KMS-11 (cell line): ENCODE measurements at regions not wholly inside any gene's neighbourhood (a gene's known extent, or its start where the extent isn't known, plus 50 kb on each side); places are given as distances from the start of the nearest gene placed in this dataset.

Experiments used
- H2AFZ ChIP-seq: fragments of 200-600 bp; sonication (generic); 2 replicates; pipeline ENCODE4 v1.6.1; 2016; ENCODE audit warnings: antibody characterized with exemption, mixed run types, low read depth
- H3K27ac ChIP-seq: fragments of 200-600 bp; sonication (generic); 2 replicates; pipeline ENCODE4 v1.6.1; 2016; ENCODE audit warnings: mild to moderate bottlenecking, mixed run types
- H3K27me3 ChIP-seq: fragments of 200-600 bp; sonication (generic); 2 replicates; pipeline ENCODE4 v1.6.1; 2017; ENCODE audit warnings: mild to moderate bottlenecking, low read depth, mixed run types, moderate library complexity; ENCODE audit not compliant: insufficient read depth
- H3K36me3 ChIP-seq: fragments of 200-600 bp; sonication (generic); 2 replicates; pipeline ENCODE4 v1.6.1; 2017; ENCODE audit warnings: mild to moderate bottlenecking, mixed run types; ENCODE audit not compliant: insufficient read depth
- H3K4me1 ChIP-seq: fragments of 200-600 bp; sonication (generic); 2 replicates; pipeline ENCODE4 v1.6.1; 2016; ENCODE audit warnings: mild to moderate bottlenecking, low read depth, mixed run types; ENCODE audit not compliant: poor library complexity, severe bottlenecking
- H3K4me2 ChIP-seq: fragments of 200-600 bp; sonication (generic); 2 replicates; pipeline ENCODE4 v1.7.0; 2016; ENCODE audit warnings: mild to moderate bottlenecking, mixed run types
- H3K4me3 ChIP-seq: fragments of 200-600 bp; sonication (generic); IDR thresholded peaks from 2 replicates; pipeline ENCODE4 v1.6.1; 2017; ENCODE audit warnings: low read depth, low read length, mixed read lengths; ENCODE audit not compliant: insufficient read depth
- H3K79me2 ChIP-seq: fragments of 200-600 bp; sonication (generic); 2 replicates; pipeline ENCODE4 v1.6.1; 2016; ENCODE audit warnings: low read depth, mixed run types; ENCODE audit not compliant: insufficient read depth
- H3K9ac ChIP-seq: fragments of 200-600 bp; sonication (generic); 2 replicates; pipeline ENCODE4 v1.6.1; 2016; ENCODE audit warnings: mild to moderate bottlenecking, mixed run types
- H4K20me1 ChIP-seq: fragments of 200-600 bp; sonication (generic); 2 replicates; pipeline ENCODE4 v1.6.1; 2016; ENCODE audit warnings: mild to moderate bottlenecking, mixed run types; ENCODE audit not compliant: insufficient read depth
- CTCF ChIP-seq: fragments of 200-600 bp; sonication (generic); conservative IDR thresholded peaks from 2 replicates; pipeline ENCODE4 v1.6.1; 2017; ENCODE audit warnings: low read depth, mild to moderate bottlenecking, antibody characterized with exemption, low read length, moderate library complexity, mixed read lengths

GRCh38 chr4:19009881-19010280 lies 988.3 kb upstream of the LCORL start:
- Histone ChIP-seq H3K4me1 (no peaks in the 10 kb centered on the region), H3K79me2 (no peaks in the 10 kb centered on the region), H3K9ac (no peak overlapping the region), H3K27ac (no peak overlapping the region), H4K20me1 (no peaks in the 10 kb centered on the region), H3K27me3 (no peaks in the 10 kb centered on the region), H3K36me3 (no peaks in the 10 kb centered on the region), H3K4me3 (no peak overlapping the region), H2AFZ (no peak overlapping the region), H3K4me2 (no peak overlapping the region)
- TF ChIP-seq CTCF = no peak

DNA sequence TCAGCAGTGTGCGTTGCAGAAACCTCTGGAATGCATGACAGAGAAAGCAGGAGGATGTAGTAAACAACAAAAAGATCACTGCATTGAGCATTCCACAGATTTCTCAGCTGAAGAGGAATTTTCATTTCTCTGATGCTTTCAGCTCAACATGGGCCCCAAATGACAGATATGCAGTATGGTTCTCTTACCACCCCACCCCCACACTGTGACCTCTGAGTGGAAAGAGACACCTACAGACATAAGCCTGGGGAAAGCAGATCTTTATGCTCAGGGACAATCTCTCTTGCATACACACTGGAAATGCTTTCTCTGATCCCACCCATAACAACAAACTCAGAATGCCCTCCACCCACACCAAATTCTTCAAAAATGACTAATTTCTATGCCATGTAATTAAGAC lies 983.7 kb upstream of the LCORL start:
- H4K20me1 ChIP-seq = no peaks in the 10 kb centered on the region
- H3K79me2 ChIP-seq = no peaks in the 10 kb centered on the region
- H3K36me3 ChIP-seq = no peaks in the 10 kb centered on the region
- no peak overlapping the region for H2AFZ ChIP-seq
- TF ChIP-seq CTCF = no peak
- H3K27ac ChIP-seq = no peak overlapping the region
- no peaks in the 10 kb centered on the region for H3K27me3 ChIP-seq
- H3K4me3 ChIP-seq = no peak overlapping the region
- no peak overlapping the region for H3K9ac ChIP-seq
- H3K4me1 ChIP-seq = no peaks in the 10 kb centered on the region
- no peak overlapping the region for H3K4me2 ChIP-seq

DNA sequence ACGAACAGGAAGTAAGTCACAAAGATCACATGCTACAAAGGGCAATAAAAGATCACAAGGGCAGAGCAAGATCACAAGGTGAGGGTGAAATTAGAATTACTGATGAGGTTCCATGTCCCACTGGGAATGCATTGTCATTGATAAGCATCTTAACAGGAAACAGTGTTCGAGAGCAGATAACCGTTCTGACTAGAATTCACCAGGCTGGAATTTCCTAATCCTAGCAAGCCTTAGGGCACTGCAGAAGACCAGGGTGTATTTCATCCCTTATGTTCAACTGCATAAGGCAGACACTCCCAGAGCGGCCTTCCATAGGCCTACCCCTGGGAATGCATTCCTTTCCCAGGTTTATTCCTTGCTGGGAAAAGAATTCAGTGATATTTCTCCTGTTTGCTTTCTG lies 980.6 kb upstream of the LCORL start:
- Histone ChIP-seq H3K4me3 (no peak overlapping the region), H2AFZ (no peak overlapping the region), H4K20me1 (no peaks in the 10 kb centered on the region), H3K9ac (no peak overlapping the region), H3K36me3 (no peaks in the 10 kb centered on the region), H3K4me1 (no peaks in the 10 kb centered on the region), H3K27me3 (no peaks in the 10 kb centered on the region), H3K4me2 (no peak overlapping the region), H3K79me2 (no peaks in the 10 kb centered on the region), H3K27ac (no peak overlapping the region)
- no peak for TF ChIP-seq CTCF

GRCh38 chr4:18999595-18999994 lies 978.0 kb upstream of the LCORL start:
- H3K36me3 ChIP-seq = no peaks in the 10 kb centered on the region
- no peaks in the 10 kb centered on the region for H3K27me3 ChIP-seq
- H3K9ac ChIP-seq = no peak overlapping the region
- H3K4me2 ChIP-seq = no peak overlapping the region
- H3K27ac ChIP-seq = no peak overlapping the region
- H4K20me1 ChIP-seq = no peaks in the 10 kb centered on the region
- H3K79me2 ChIP-seq = no peaks in the 10 kb centered on the region
- H3K4me3 ChIP-seq = no peak overlapping the region
- H2AFZ ChIP-seq = no peak overlapping the region
- H3K4me1 ChIP-seq = no peaks in the 10 kb centered on the region
- no peak for TF ChIP-seq CTCF

GRCh38 chr4:18981234-18981615 lies 959.7 kb upstream of the LCORL start:
- Histone ChIP-seq H3K4me1 (peaks cover 22% of the 10 kb centered on the region), H2AFZ (no peak overlapping the region), H3K4me3 (no peak overlapping the region), H3K36me3 (no peaks in the 10 kb centered on the region), H3K27me3 (no peaks in the 10 kb centered on the region), H3K79me2 (no peaks in the 10 kb centered on the region), H3K4me2 (no peak overlapping the region), H3K27ac (no peak overlapping the region), H4K20me1 (no peaks in the 10 kb centered on the region), H3K9ac (no peak overlapping the region)
- no peak for TF ChIP-seq CTCF
